Naive thymus-derived CD8-positive, alpha-beta T cell (primary cell): ENCODE measurements at regions not wholly inside any gene's neighbourhood (a gene's known extent, or its start where the extent isn't known, plus 50 kb on each side); places are given as distances from the start of the nearest gene placed in this dataset.
"Not testable (repeated sequence)": the region's sequence is repeated elsewhere in the genome, so short reads cannot be mapped to it uniquely, and the experiment has no call there.

ENCODE experiments used
- ATAC-seq, 2 donors: fragments of 150-1000 bp; cut with Tn5 transposase in 1 of 2; sonication (Bioruptor Pico), chemical (Tn5 transposase) in 1 of 2; 1 replicate in 1 of 2; 2 replicates in 1 of 2; pipeline ENCODE4 v1.10.0; 2021; ENCODE audit warnings: mild to moderate bottlenecking in 2 of 2, moderate library complexity in 2 of 2
- POLR2A ChIA-PET: fragments of 350-600 bp; sonication (Branson Sonifier 250); formaldehyde crosslinking; loops from one replicate; lab custom pipeline; 2021; ENCODE audit warnings: antibody characterized with exemption; lab: Charles Lee
- DNase-seq, 10 donors: peaks; one replicate each; pipeline versions ENCODE4 v3.0.0 to v3.0.0-alpha.2; 2020 to 2022
- H3K27ac Mint-ChIP-seq, 10 donors: one replicate each; pipeline ENCODE4 v1.8.0; 2020 to 2022; ENCODE audit warnings: mild to moderate bottlenecking in 10 of 10, mixed read lengths in 10 of 10, moderate library complexity in 4 of 10, inconsistent platforms in 1 of 10
- H3K27me3 Mint-ChIP-seq, 5 donors: one replicate each; pipeline ENCODE4 v1.8.0; 2021 to 2022; ENCODE audit warnings: mixed read lengths in 5 of 5
- H3K36me3 Mint-ChIP-seq, 3 donors: one replicate each; pipeline ENCODE4 v1.8.0; 2020 to 2022; ENCODE audit warnings: mixed read lengths in 3 of 3, mild to moderate bottlenecking in 2 of 3, inconsistent platforms in 1 of 3
- H3K4me1 Mint-ChIP-seq, 4 donors: one replicate each; pipeline ENCODE4 v1.8.0; 2021 to 2022; ENCODE audit warnings: mixed read lengths in 4 of 4
- H3K4me3 Mint-ChIP-seq, 10 donors: one replicate each; pipeline ENCODE4 v1.8.0; 2020 to 2022; ENCODE audit warnings: mild to moderate bottlenecking in 10 of 10, mixed read lengths in 10 of 10, moderate library complexity in 6 of 10, inconsistent platforms in 1 of 10
- H3K9me3 Mint-ChIP-seq, 9 donors: one replicate each; pipeline ENCODE4 v1.8.0; 2020 to 2022; ENCODE audit warnings: mixed read lengths in 9 of 9, mild to moderate bottlenecking in 3 of 9, inconsistent platforms in 1 of 9, moderate library complexity in 1 of 9

DNA sequence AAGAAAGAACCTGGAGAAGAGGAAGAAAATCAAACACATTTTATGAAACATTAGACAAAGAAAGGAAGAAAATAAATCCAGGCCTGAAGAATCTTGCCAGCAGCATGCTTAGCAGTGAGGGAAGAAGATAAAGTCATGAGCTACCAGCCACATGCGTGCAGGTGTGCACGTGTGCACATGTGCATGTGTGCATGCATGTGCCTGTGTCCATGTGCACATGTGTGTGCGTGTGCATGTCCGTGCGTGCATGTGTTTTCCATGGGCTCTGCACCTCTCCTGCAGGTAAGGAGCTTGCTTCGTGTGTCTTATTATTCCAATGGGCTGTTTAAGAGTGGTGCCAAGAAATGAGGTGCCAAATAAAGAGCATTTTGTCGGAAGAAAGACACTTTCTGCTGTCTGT is 322.2 kb downstream of the FGFR2 start:
- POLR2A ChIA-PET = no interaction called here
- DNase-seq (no peak), ATAC-seq (no peak)
- Mint-ChIP-seq H3K36me3 (no peaks in the 10 kb centered on the region), H3K4me1 (no peaks in the 10 kb centered on the region), H3K4me3 (no peak overlapping the region), H3K27me3 (peaks cover 0 to 2% (median 0%) of the 10 kb centered on the region in 5 donors), H3K9me3 (peaks cover 0 to 13% (median 9%) of the 10 kb centered on the region in 9 donors), H3K27ac (peak overlapping the region in 1 of 10 donors; percentile 10)

DNA sequence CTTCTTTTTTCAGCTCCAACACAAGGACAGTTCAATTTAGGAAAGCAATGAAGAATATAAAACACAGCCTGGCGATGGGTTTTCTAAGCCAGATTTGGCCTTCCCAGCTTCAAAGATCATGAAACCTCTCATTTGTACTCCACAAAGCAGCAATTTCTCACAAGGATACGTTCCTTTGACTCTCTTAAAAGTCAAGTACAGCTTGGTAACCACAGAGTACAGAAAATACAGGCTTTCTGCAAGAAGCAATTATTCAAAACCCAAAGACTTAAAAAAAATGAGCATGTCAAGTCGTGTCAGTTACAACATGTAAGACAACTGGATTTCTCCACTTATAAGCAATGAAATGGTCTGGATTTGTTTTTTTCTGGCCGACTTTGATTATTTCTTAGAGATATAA is 321.4 kb downstream of the FGFR2 start:
- peaks cover 0 to 2% (median 0%) of the 10 kb centered on the region in 5 donors for H3K27me3 Mint-ChIP-seq
- H3K36me3 Mint-ChIP-seq = no peaks in the 10 kb centered on the region
- no peaks in the 10 kb centered on the region for H3K4me1 Mint-ChIP-seq
- no peak overlapping the region for H3K27ac Mint-ChIP-seq
- DNase-seq = no peak
- POLR2A ChIA-PET = no interaction called here
- H3K9me3 Mint-ChIP-seq = peaks cover 0 to 13% (median 8%) of the 10 kb centered on the region in 9 donors
- no peak for ATAC-seq
- H3K4me3 Mint-ChIP-seq = no peak overlapping the region

DNA sequence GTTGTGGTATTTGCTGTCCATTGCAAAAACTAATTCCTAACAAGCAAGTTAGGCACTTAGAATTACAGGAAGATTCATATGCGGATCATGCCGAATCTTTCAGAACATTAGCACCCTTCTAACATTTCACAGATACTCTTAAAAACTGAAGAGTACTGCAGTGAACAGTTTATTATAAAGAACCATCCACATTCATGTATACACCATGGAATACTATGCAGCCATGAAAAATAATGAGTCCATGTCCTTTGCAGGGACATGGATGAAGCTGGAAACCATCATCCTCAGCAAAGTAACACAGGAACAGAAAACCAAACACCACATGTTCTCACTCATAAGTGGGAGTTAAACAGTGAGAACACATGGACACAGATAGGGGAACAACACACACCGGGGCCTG is 319.9 kb downstream of the FGFR2 start:
- H3K27me3 Mint-ChIP-seq, H3K36me3 Mint-ChIP-seq, H3K4me3 Mint-ChIP-seq, POLR2A ChIA-PET, DNase-seq, ATAC-seq, H3K27ac Mint-ChIP-seq, H3K4me1 Mint-ChIP-seq: not testable (repeated sequence)
- H3K9me3 Mint-ChIP-seq = peaks cover 0 to 13% (median 8%) of the 10 kb centered on the region in 9 donors

DNA sequence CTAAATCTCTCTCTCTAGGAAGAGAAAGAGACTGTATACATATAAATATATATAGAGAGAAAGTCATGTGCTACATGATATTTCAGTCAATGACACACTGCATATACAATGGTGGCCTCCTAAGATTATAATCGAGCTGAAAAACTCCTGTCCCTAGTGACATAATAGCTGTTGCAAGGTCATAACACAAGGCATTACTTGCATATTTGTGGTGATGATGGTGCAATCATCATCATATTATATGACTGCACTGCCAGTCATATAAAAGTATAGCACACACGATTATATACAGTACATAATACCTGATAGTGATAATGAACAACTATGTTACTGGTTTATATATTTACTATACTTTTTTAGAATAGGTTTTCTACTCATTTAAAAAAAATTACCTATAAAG is 316.7 kb downstream of the FGFR2 start:
- Mint-ChIP-seq H3K27ac (no peak overlapping the region), H3K4me1 (no peaks in the 10 kb centered on the region), H3K27me3 (peaks cover 0 to 2% (median 0%) of the 10 kb centered on the region in 5 donors), H3K36me3 (no peaks in the 10 kb centered on the region), H3K9me3 (peaks cover 0 to 13% (median 7%) of the 10 kb centered on the region in 9 donors), H3K4me3 (no peak overlapping the region)
- no peak for DNase-seq
- no peak for ATAC-seq
- POLR2A ChIA-PET = no interaction called here

DNA sequence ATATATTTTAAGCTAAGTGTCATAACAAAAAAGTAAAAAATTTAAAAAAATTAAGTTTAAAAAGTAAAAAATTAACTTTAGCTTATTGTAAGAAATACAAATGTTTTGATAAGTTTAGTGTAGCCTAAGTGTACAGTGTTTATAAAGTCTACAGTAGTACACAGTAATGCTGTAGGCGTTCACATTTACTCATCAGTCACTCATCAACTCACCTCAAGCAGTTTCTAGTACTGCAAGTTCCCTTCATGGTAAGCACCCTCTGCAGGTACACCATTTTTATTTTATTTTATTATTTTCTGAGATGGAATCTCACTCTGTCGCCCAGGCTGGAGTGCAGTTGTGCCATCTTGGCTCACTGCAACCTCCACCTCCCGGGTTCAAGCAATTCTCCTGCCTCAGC is 316.0 kb downstream of the FGFR2 start:
- no peaks in the 10 kb centered on the region for H3K4me1 Mint-ChIP-seq
- DNase-seq (no peak), ATAC-seq (no peak)
- H3K27ac Mint-ChIP-seq = no peak overlapping the region
- no peak overlapping the region for H3K4me3 Mint-ChIP-seq
- POLR2A ChIA-PET = no interaction called here
- H3K27me3 Mint-ChIP-seq = peaks cover 0 to 2% (median 0%) of the 10 kb centered on the region in 5 donors
- H3K36me3 Mint-ChIP-seq = no peaks in the 10 kb centered on the region
- peaks cover 0 to 13% (median 7%) of the 10 kb centered on the region in 9 donors for H3K9me3 Mint-ChIP-seq

DNA sequence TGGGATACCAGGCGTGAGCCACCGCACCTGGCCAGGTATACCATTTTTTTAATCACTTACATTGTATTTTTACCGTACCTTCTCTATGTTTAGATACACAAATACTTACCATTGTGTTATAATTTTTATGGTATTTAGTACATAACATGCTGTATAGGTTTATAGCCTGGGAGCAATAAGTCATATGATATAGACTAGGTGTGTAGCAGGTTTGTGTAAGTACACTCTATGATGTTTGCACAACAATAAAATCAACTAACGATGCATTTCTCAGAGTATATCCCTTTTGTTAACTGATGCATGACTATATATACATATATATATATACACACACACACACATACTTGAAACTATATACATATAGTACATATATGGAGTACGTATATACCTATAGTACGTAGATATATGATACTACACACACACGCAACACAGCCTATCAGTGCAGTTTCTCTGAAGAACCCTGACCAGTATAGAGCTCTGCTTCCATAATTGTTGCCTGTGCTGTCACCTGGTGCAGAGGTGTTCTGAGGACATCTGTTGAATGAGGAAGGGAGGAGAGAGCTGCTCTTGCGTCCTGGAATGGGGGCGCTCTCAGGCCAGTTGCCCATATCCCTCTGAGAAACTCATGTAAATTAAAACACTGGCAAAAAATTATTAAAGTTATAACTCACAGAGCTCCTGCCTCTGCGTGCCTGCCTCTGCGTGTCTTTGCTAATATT is 315.3 kb downstream of the FGFR2 start:
- POLR2A ChIA-PET = no interaction called here
- Mint-ChIP-seq H3K4me3 (no peak overlapping the region), H3K4me1 (no peaks in the 10 kb centered on the region), H3K36me3 (no peaks in the 10 kb centered on the region), H3K27ac (no peak overlapping the region), H3K27me3 (peaks cover 0 to 2% (median 0%) of the 10 kb centered on the region in 5 donors), H3K9me3 (peaks cover 0 to 13% (median 5%) of the 10 kb centered on the region in 9 donors)
- no peak for ATAC-seq
- no peak for DNase-seq

DNA sequence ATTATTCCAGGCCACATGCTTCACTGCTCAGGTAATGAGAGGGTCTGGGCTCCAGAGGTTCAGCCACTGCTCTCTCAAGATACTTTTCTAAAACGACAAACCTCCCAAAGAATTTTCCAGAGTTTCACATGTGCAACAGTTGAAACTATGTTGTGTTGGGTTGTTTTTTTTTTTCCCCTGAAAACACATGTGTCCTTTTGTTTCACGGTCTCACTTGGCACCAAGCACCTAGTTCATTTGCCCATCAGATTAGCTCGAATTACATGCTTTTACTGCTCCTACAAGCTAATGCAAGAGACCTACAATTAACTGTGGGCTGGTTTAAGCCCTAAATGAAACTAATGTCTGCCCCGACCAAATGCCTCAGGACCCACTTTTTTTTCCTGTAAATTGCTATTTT is 313.3 kb downstream of the FGFR2 start:
- POLR2A ChIA-PET = no interaction called here
- no peak overlapping the region for H3K4me3 Mint-ChIP-seq
- H3K27me3 Mint-ChIP-seq = no peaks in the 10 kb centered on the region
- no peak for ATAC-seq
- H3K36me3 Mint-ChIP-seq = no peaks in the 10 kb centered on the region
- DNase-seq = no peak
- H3K27ac Mint-ChIP-seq = no peak overlapping the region
- H3K9me3 Mint-ChIP-seq = peaks cover 0 to 2% (median 0%) of the 10 kb centered on the region in 9 donors
- H3K4me1 Mint-ChIP-seq = no peaks in the 10 kb centered on the region

DNA sequence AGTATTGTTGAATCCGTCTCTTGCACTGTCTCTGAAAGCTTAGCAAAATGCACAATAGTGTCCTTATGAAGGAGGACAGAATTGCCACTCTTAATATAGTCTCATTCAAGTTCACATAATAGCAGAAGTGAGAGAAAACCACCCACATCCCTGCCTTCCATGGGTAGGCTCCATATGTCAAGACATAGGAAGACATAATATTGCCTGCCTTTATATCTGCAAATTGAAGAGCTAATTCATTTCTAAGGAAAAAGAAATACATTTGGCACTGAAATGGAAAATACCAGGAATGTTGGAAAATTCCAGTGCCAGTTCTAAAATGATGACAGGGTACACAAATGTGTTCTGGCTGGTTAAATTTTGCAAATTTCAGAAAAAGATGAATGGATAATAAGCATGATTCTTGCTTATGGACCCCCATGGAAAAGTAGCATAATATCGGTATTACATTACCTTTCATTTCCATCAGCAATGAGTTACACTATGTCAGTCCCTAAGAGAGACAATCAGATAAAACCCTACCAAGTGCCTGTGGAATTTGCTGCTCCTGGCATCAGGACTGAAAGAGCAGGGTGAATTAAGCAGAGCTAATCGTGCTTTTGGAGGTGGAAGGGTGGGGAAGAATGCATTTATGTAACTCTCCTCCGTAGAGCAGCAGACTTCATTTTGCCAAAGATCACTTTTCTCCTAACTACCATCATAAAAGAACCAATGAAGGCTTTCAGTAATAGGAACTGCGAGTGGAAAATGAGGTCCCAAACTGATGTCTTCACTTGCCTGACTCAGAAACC is 312.6 kb downstream of the FGFR2 start:
- Mint-ChIP-seq H3K27me3 (no peaks in the 10 kb centered on the region), H3K27ac (no peak overlapping the region), H3K4me3 (no peak overlapping the region), H3K9me3 (peaks cover 0 to 2% (median 0%) of the 10 kb centered on the region in 9 donors), H3K36me3 (no peaks in the 10 kb centered on the region), H3K4me1 (no peaks in the 10 kb centered on the region)
- ATAC-seq (no peak), DNase-seq (no peak)
- POLR2A ChIA-PET = no interaction called here

DNA sequence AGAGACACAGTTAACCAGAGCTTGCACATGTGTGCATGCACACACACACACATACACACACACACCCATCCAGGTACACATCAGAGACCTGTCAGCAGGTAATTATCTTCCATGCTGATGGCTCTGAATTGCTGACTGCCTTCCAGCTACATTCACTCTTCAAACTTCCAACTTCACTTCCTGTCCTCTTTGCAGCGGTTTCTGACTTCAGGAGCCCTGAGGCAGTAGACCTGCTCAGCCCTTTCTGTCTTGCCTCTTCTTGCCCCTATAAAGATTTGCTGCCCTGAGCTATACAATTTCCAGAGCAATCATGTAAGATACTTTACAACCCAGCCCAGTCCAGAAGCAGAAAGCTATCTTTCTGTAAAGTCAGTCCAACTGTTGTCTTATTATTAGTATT is 310.2 kb downstream of the FGFR2 start:
- H3K4me3 Mint-ChIP-seq = no peak overlapping the region

DNA sequence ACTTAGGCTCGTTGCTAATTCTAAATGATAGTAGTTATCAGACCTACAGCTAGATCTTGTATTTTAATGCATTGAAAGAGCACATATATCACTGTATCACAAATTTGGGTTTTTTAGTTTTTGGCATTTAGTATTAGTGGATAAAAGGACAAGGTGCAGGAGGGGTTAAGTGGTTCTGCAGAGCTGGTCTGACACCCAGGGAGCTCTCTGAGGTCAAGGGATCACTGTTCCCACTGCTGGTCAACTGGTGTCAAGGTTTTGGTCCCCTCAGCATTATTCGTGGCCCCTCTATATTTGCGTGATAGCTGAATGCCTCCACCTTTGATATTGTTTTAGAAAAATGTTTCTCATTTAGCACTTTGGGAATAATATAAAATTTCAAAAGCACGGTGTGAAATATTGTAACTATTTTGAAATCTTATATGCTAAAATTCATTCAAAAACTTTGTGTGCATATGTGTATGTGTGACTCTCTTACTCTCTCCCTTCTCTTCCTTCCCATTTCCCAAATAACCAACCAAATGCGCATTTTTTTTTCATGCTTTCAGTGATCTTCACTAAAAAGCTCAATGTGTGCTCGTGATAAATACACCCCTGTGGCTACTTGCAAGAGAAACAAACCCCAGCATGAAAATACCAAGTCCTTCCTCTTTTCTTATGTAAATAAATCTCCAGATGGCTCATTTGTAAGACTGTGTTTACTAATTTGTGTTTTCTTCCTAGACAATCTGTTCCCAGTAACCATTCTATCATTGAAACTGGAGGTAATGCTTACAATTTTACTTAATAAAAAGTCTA is 309.2 kb downstream of the FGFR2 start:
- no peak for ATAC-seq
- Mint-ChIP-seq H3K4me1 (no peaks in the 10 kb centered on the region), H3K27me3 (peaks cover 0 to 20% (median 10%) of the 10 kb centered on the region in 5 donors), H3K4me3 (no peak overlapping the region), H3K9me3 (peaks cover 0 to 3% (median 0%) of the 10 kb centered on the region in 9 donors), H3K36me3 (no peaks in the 10 kb centered on the region), H3K27ac (no peak overlapping the region)
- POLR2A ChIA-PET = no interaction called here
- DNase-seq = no peak

More for the DNA sequence above, 310.2 kb downstream of the FGFR2 start:
- H3K4me1 Mint-ChIP-seq = no peaks in the 10 kb centered on the region
- POLR2A ChIA-PET = no interaction called here
- peaks cover 0 to 13% (median 8%) of the 10 kb centered on the region in 5 donors for H3K27me3 Mint-ChIP-seq
- H3K27ac Mint-ChIP-seq = no peak overlapping the region
- ATAC-seq = no peak
- DNase-seq = no peak
- H3K9me3 Mint-ChIP-seq = peaks cover 0 to 2% (median 0%) of the 10 kb centered on the region in 9 donors
- H3K36me3 Mint-ChIP-seq = no peaks in the 10 kb centered on the region

DNA sequence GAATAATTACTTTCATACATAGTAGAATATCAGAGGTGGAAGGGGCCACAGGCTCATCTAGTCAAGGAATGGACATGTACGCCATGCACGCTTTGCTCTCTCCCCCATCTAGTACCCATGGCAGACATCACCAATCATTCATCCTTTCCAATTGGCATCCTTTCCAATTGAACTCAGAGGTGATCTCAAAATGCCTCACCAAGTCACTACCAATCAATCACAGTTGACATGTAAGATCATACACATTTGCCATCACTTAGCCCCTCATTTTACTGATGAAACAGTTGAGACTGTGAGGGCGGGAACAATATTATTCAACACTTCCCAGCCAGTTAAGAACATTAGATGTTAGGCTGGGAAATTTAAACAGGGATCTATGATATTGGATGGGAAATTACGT is 308.4 kb downstream of the FGFR2 start:
- ATAC-seq = no peak
- POLR2A ChIA-PET = no interaction called here
- Mint-ChIP-seq H3K36me3 (no peaks in the 10 kb centered on the region), H3K4me1 (no peaks in the 10 kb centered on the region), H3K4me3 (no peak overlapping the region), H3K9me3 (peaks cover 0 to 4% (median 0%) of the 10 kb centered on the region in 9 donors), H3K27ac (no peak overlapping the region), H3K27me3 (peaks cover 0 to 20% (median 10%) of the 10 kb centered on the region in 5 donors)
- no peak for DNase-seq

DNA sequence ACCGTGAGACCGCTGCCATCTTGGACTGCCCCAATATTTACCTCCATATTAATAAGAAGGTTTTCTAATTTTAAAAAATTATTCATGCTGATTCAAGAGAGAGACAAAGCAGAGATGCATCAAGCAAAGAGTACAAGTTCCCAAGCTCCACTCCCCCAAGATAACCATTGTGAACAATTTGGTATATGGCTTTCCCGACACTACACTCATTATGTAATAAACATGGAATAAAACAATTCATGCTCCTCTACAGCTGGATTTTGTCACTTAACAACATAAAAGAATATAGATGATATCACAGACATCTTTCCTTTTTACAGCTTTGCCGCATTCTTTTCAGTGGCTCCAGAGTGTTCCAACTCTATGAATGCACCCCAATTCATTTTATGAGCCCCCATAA is 307.6 kb downstream of the FGFR2 start:
- POLR2A ChIA-PET = no interaction called here
- H3K36me3 Mint-ChIP-seq = no peaks in the 10 kb centered on the region
- H3K4me1 Mint-ChIP-seq = no peaks in the 10 kb centered on the region
- no peak for ATAC-seq
- DNase-seq = no peak
- H3K9me3 Mint-ChIP-seq = peaks cover 0 to 4% (median 0%) of the 10 kb centered on the region in 9 donors
- H3K27ac Mint-ChIP-seq = no peak overlapping the region
- peaks cover 0 to 20% (median 10%) of the 10 kb centered on the region in 5 donors for H3K27me3 Mint-ChIP-seq
- no peak overlapping the region for H3K4me3 Mint-ChIP-seq

DNA sequence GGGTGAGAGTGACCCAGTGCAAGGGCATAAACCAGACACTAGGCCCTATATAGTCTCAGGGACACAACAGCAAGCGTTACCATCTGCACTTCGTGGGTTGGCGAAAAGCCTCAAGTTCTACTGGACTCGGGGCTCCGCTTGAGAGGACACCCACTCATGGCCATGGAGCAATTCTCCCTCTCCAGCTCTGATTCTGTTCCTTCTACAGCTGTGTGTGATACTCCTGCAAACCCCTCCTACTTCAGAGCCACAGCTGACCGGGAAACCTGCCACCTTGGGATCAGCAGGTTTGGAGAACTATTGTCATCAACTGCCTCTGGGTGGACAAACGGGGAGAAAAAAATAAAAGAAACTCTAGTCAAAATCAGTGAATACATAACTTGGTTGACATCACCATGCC is 306.9 kb downstream of the FGFR2 start:
- ATAC-seq = no peak
- DNase-seq = no peak
- Mint-ChIP-seq H3K9me3 (peaks cover 0 to 4% (median 0%) of the 10 kb centered on the region in 9 donors), H3K4me1 (no peaks in the 10 kb centered on the region), H3K36me3 (no peaks in the 10 kb centered on the region), H3K27me3 (peaks cover 0 to 20% (median 10%) of the 10 kb centered on the region in 5 donors), H3K4me3 (no peak overlapping the region), H3K27ac (no peak overlapping the region)
- POLR2A ChIA-PET = no interaction called here
